GM18505 (cell line): ENCODE measurements at regions not wholly inside any gene's neighbourhood (a gene's known extent, or its start where the extent isn't known, plus 50 kb on each side); places are given as distances from the start of the nearest gene placed in this dataset.

Experiments used
- ATAC-seq: cut with Tn5 transposase; IDR thresholded peaks from one replicate; pipeline ENCODE4 v1.9.1; 2021; ENCODE audit not compliant: unreplicated experiment
- POLR2A ChIP-seq: IDR thresholded peaks from 4 replicates; pipeline ENCODE4 v1.6.1; 2011; ENCODE audit warnings: borderline replicate concordance; ENCODE audit not compliant: insufficient read depth, insufficient read length; ENCODE audit errors: extremely low read depth

DNA sequence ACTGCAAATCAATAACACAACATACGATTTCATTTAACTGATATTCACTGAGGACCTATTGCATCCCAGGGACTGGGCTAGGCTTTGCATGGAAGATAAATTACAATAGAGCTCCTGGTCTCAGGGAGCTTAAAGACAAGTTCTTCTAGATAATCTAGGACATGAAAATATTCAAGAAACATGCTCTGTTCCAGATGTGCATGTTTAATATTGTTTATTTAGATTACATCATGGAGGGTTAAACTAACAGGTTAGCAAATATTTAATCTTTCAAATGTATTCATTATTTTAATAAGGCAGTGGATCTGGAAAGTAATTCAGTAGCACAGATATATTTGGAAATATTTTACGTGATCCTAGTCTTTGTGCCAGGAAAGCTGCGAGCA, 2430.3 kb downstream of the PCDH7 start:
- no peak for ATAC-seq
- no peak for TF ChIP-seq POLR2A

DNA sequence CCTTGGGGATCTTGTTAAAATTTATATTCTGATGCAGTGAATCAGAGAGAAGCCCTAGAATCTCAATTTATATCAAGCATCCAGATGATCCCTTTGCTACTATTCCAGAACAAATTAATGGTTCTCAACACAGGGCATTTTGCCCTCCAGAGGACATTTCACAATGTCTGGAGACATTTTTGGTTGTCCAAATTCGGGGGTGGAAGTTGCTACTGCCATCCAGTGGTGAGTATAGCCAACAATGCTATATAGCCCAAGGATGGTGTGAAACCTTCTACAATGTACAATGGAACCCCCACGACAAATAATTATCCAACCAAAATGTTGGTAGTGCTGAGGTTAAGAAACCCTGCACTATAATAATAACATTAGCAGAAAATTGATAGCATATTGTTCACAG, 2440.0 kb downstream of the PCDH7 start:
- no peak for TF ChIP-seq POLR2A
- ATAC-seq, result no peak

GRCh38 chr4:33161202-33161601, 2441.0 kb downstream of the PCDH7 start:
- TF ChIP-seq POLR2A, result no peak

GRCh38 chr4:33162122-33162521, 2442.0 kb downstream of the PCDH7 start:
- ATAC-seq, result no peak
- no peak for TF ChIP-seq POLR2A

More at GRCh38 chr4:33161202-33161601, 2441.0 kb downstream of the PCDH7 start:
- no peak for ATAC-seq

DNA sequence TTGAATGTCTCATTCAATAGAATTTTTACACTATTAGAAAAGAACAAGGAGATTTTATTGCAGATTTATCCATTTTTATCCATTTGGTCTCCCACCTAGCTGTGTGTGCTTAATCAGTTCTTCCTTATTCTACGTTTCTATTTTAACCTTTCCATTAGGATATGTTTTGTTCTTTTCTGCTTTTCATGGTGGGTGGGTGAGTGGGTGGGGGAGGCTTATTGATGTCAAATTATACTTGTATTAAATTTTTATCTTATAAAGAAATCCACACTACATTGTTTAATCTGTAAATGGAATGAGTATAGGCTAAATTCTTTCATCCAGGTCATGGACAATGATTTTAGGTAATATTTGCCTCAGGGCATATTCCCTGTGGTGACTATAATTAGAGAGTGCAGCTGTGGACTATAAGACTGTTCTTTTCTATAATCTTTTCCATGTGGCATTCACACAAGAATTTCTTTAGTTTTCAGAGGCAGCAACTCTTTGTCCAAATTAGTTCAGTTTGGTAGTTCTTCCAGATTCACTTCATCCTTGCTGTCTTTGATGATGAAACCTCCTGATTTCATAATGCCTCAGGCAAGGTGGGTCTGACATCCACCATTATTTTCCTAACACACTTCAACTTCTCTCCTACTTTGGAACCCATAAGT, 2451.8 kb downstream of the PCDH7 start:
- no peak for TF ChIP-seq POLR2A
- ATAC-seq, result no peak

- ATAC-seq, result no peak
Measured at GRCh38 chr4:33176566-33176965, 2456.4 kb downstream of the PCDH7 start.

GRCh38 chr4:33184657-33185290, 2464.6 kb downstream of the PCDH7 start:
- ATAC-seq, result peak; percentile 86

More at GRCh38 chr4:33176566-33176965, 2456.4 kb downstream of the PCDH7 start:
- no peak for TF ChIP-seq POLR2A

GRCh38 chr4:33187035-33187434, 2466.9 kb downstream of the PCDH7 start:
- no peak for ATAC-seq

More at GRCh38 chr4:33184657-33185290, 2464.6 kb downstream of the PCDH7 start:
- TF ChIP-seq POLR2A, result no peak

DNA sequence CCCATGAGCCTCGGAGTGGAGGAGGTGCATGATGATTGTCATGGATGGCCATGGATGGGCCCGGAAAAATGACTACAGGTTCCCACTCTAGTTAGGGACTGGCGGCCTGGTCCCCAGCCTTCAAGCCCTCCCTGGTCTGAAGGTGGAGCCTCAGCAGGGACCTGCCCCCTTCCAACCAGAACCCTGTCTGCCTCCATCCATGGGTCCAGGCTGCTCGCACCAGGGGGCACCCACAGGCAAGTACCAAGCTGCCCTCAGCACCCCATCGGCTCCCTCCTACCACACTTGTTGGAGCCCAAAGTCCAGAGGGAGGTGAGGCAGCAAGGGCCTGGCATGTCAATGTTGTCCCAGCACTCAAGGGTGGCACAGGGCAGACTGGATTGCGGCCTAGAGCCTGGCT, 2468.6 kb downstream of the PCDH7 start:
- TF ChIP-seq POLR2A, result no peak
- no peak for ATAC-seq

More at GRCh38 chr4:33187035-33187434, 2466.9 kb downstream of the PCDH7 start:
- no peak for TF ChIP-seq POLR2A

DNA sequence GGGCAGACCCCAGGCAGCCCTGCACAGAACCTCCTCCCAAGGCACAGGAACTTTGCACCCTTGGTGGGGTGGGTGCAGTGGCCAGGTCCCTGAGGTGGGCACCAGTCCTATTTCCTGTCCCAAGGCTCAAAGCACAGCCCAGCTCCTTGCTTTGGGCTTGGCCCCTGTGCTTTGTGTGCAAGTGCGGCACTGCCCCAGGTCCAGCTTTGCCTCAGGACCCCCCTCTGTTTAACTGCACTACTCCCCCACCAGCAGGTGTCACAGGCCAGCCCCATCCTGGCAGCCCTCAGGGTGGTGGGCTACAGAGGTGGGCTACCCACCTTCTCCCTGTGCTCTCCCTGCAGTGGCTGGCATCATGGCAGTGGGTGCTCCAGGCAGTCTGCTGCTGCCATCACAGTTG, 2469.0 kb downstream of the PCDH7 start:
- no peak for TF ChIP-seq POLR2A
- ATAC-seq, result no peak

GRCh38 chr4:33193109-33193508, 2472.9 kb downstream of the PCDH7 start:
- no peak for ATAC-seq
- TF ChIP-seq POLR2A, result no peak

GRCh38 chr4:33200377-33200776, 2480.2 kb downstream of the PCDH7 start:
- ATAC-seq, result no peak
- TF ChIP-seq POLR2A, result no peak

GRCh38 chr4:33218238-33218637, 2498.1 kb downstream of the PCDH7 start:
- no peak for ATAC-seq
- TF ChIP-seq POLR2A, result no peak

- ATAC-seq, result no peak
- no peak for TF ChIP-seq POLR2A
Measured at GRCh38 chr4:33226133-33226532, 2506.0 kb downstream of the PCDH7 start.

GRCh38 chr4:33226783-33227182, 2506.6 kb downstream of the PCDH7 start:
- no peak for ATAC-seq
- TF ChIP-seq POLR2A, result no peak

DNA sequence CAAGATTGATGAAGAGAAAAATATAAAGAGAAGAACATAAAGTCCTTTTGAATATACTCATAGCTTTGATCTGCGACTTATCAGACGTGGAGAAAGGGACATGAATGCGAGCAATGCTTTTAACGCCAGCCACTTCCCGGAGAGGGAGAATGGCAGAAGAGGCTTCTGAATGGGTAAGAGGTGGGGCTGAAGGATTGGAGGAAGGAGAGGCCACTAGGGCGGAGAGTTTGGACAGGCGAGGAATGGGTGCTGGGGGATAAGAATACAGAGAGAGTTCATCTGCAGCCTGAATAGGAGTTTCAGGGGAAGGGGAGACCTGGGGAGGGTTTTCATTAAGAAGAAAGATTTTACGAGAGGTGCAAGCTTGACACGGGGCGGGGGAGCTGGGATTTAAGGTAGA, 2534.9 kb downstream of the PCDH7 start:
- no peak for ATAC-seq
- no peak for TF ChIP-seq POLR2A
